GM12872 (cell line): ENCODE measurements at regions not wholly inside any gene's neighbourhood (a gene's known extent, or its start where the extent isn't known, plus 50 kb on each side); places are given as distances from the start of the nearest gene placed in this dataset.

Source experiments
- CTCF ChIP-seq: IDR thresholded peaks from 3 replicates; pipeline ENCODE4 v1.5.1; 2011; ENCODE audit warnings: low read depth, mild to moderate bottlenecking, low read length, moderate library complexity; ENCODE audit not compliant: insufficient read depth

GRCh38 chr11:32172041-32172847 is 81.4 kb downstream of the RCN1 start:
- no peak for TF ChIP-seq CTCF

GRCh38 chr11:32172848-32173834 is 82.3 kb downstream of the RCN1 start:
- peak; percentile 71 for TF ChIP-seq CTCF

- no peak for TF ChIP-seq CTCF
Measured at GRCh38 chr11:32173977-32174376, 83.1 kb downstream of the RCN1 start.

- TF ChIP-seq CTCF: peak; percentile 87
Measured at GRCh38 chr11:32176223-32176934, 85.5 kb downstream of the RCN1 start.

- TF ChIP-seq CTCF: no peak
Measured at GRCh38 chr11:32178692-32179091, 87.8 kb downstream of the RCN1 start.

GRCh38 chr11:32183512-32183911 is 92.6 kb downstream of the RCN1 start:
- no peak for TF ChIP-seq CTCF

GRCh38 chr11:32184041-32184722 is 93.3 kb downstream of the RCN1 start:
- no peak for TF ChIP-seq CTCF
